PC-3 (cell line): ENCODE measurements at regions not wholly inside any gene's neighbourhood (a gene's known extent, or its start where the extent isn't known, plus 50 kb on each side); places are given as distances from the start of the nearest gene placed in this dataset.

Experiments
- ATAC-seq: fragments of 200-7000 bp; cut with Tn5 transposase; 2 replicates; pipeline ENCODE4 v1.9.1; 2020; ENCODE audit warnings: mild to moderate bottlenecking, moderate library complexity
- BruUV-seq: library from RNA; stranded (reverse); fragments of 400-500 nt; replicated peaks from 2 replicates; lab custom pipeline; 2021; lab: Mats Ljungman, UMichigan
- CTCF ChIA-PET: fragments of 300-600 bp; sonication (Branson Sonifier 250); formaldehyde crosslinking; loops from one replicate; lab custom pipeline; 2022; ENCODE audit warnings: antibody characterized with exemption; lab: Charles Lee
- POLR2A ChIA-PET: fragments of 300-600 bp; sonication (Branson Sonifier 250); formaldehyde crosslinking; loops from one replicate; lab custom pipeline; 2022; ENCODE audit warnings: antibody characterized with exemption; ENCODE audit not compliant: unreplicated experiment; lab: Charles Lee
- DNase-seq: peaks from one replicate; pipeline ENCODE4 v3.0.0-alpha.2; 2015
- H2AFZ ChIP-seq: fragments of 300-600 bp; sonication (generic); 2 replicates; pipeline ENCODE4 v1.6.0; 2016; ENCODE audit warnings: antibody characterized with exemption, low read length
- H3F3A ChIP-seq: fragments of 300-600 bp; sonication (generic); one replicate; pipeline ENCODE4 v1.6.0; 2017; ENCODE audit warnings: antibody characterized with exemption, low read length, control low read depth, mild to moderate bottlenecking; ENCODE audit not compliant: unreplicated experiment
- H3K27ac ChIP-seq: fragments of 300-600 bp; sonication (generic); 2 replicates; pipeline ENCODE4 v1.5.1; 2016; ENCODE audit warnings: mild to moderate bottlenecking, low read length
- H3K27me3 ChIP-seq: fragments of 300-600 bp; sonication (generic); 2 replicates; pipeline ENCODE4 v1.6.1; 2016; ENCODE audit warnings: low read length, mixed read lengths
- H3K36me3 ChIP-seq: fragments of 300-600 bp; sonication (generic); 2 replicates; pipeline ENCODE4 v1.6.1; 2016; ENCODE audit warnings: low read depth, mixed run types, low read length, mixed read lengths
- H3K4me1 ChIP-seq: fragments of 300-600 bp; sonication (generic); 2 replicates; pipeline ENCODE4 v1.5.1; 2016; ENCODE audit warnings: low read length; ENCODE audit not compliant: insufficient read depth
- H3K4me2 ChIP-seq: fragments of 300-600 bp; sonication (generic); 2 replicates; pipeline ENCODE4 v1.6.0; 2016; ENCODE audit warnings: low read length
- H3K4me3 ChIP-seq: fragments of 300-600 bp; sonication (generic); 2 replicates; pipeline ENCODE4 v1.5.1; 2016; ENCODE audit warnings: mild to moderate bottlenecking, low read length, mixed read lengths
- H3K79me2 ChIP-seq: fragments of 300-600 bp; sonication (generic); 2 replicates; pipeline ENCODE4 v1.6.1; 2017; ENCODE audit warnings: low read length, mixed read lengths
- H3K9ac ChIP-seq: fragments of 300-600 bp; sonication (generic); 2 replicates; pipeline ENCODE4 v1.6.0; 2016; ENCODE audit warnings: mild to moderate bottlenecking, low read length
- H3K9me2 ChIP-seq: fragments of 300-600 bp; sonication (generic); replicated peaks from 2 replicates; pipeline ENCODE4 v1.6.1; 2016; ENCODE audit warnings: mixed run types, low read length, mixed read lengths
- H3K9me3 ChIP-seq: fragments of 300-600 bp; sonication (generic); 2 replicates; pipeline ENCODE4 v1.6.1; 2016; ENCODE audit warnings: low read length, mixed read lengths
- H4K20me1 ChIP-seq: fragments of 300-600 bp; sonication (generic); 2 replicates; pipeline ENCODE4 v1.6.1; 2016; ENCODE audit warnings: low read length, mixed read lengths
- CTCF ChIP-seq: fragments of 300-600 bp; sonication (generic); conservative IDR thresholded peaks from 2 replicates; pipeline ENCODE4 v1.5.1; 2017; ENCODE audit warnings: antibody characterized with exemption, low read depth, mild to moderate bottlenecking, low read length
- EZH2 ChIP-seq: fragments of 300-600 bp; sonication (generic); IDR thresholded peaks from one replicate; pipeline ENCODE4 v1.6.1; 2017; ENCODE audit warnings: antibody characterized with exemption, mild to moderate bottlenecking, low read length; ENCODE audit not compliant: unreplicated experiment
- EZH2phosphoT487 ChIP-seq: fragments of 300-600 bp; sonication (generic); IDR thresholded peaks from 2 replicates; pipeline ENCODE4 v1.6.1; 2018; ENCODE audit warnings: mild to moderate bottlenecking, antibody characterized with exemption, low read length, borderline replicate concordance
- intact Hi-C: fragments of 100-400 bp; cut with micrococcal nuclease; formaldehyde crosslinking; loops from 2 replicates; pipeline ENCODE4 v1.9.0; 2023

- no peaks in the 10 kb centered on the region for H3F3A ChIP-seq
- TF ChIP-seq CTCF (no peak), EZH2phosphoT487 (no peak), EZH2 (no peak)
- H3K27ac ChIP-seq = no peak overlapping the region
- no peaks in the 10 kb centered on the region for H3K9me3 ChIP-seq
- CTCF ChIA-PET = no interaction called here
- DNase-seq = no peak
- ATAC-seq = no peak
- H2AFZ ChIP-seq = no peak overlapping the region
- H3K9ac ChIP-seq = no peak overlapping the region
- H3K4me2 ChIP-seq = no peak overlapping the region
- H3K79me2 ChIP-seq = no peaks in the 10 kb centered on the region
- H3K27me3 ChIP-seq = no peaks in the 10 kb centered on the region
- H3K36me3 ChIP-seq = no peaks in the 10 kb centered on the region
- no peak overlapping the region for H3K4me3 ChIP-seq
- H3K4me1 ChIP-seq = no peaks in the 10 kb centered on the region
- intact Hi-C loops = no loop called here
- POLR2A ChIA-PET = no interaction called here
- H4K20me1 ChIP-seq = no peaks in the 10 kb centered on the region
- H3K9me2 ChIP-seq = no peaks in the 10 kb centered on the region
- no TSS peak for BruUV-seq
Observed at GRCh38 chr10:92766451-92766850, 76.7 kb downstream of the HHEX start.

- no peak for DNase-seq
- H3K9me2 ChIP-seq = no peaks in the 10 kb centered on the region
- no peaks in the 10 kb centered on the region for H3K27me3 ChIP-seq
- no peaks in the 10 kb centered on the region for H3F3A ChIP-seq
- no peak overlapping the region for H2AFZ ChIP-seq
- no peak for ATAC-seq
- no peaks in the 10 kb centered on the region for H3K4me1 ChIP-seq
- no peak for TF ChIP-seq EZH2
- TF ChIP-seq EZH2phosphoT487 = no peak
- TF ChIP-seq CTCF = no peak
- H4K20me1 ChIP-seq = no peaks in the 10 kb centered on the region
- H3K9ac ChIP-seq = no peak overlapping the region
- H3K4me3 ChIP-seq = no peak overlapping the region
- intact Hi-C loops = no loop called here
- ChIA-PET POLR2A (no interaction called here), CTCF (no interaction called here)
- no peak overlapping the region for H3K27ac ChIP-seq
- H3K36me3 ChIP-seq = no peaks in the 10 kb centered on the region
- no TSS peak for BruUV-seq
- H3K4me2 ChIP-seq = no peak overlapping the region
- H3K79me2 ChIP-seq = no peaks in the 10 kb centered on the region
- no peaks in the 10 kb centered on the region for H3K9me3 ChIP-seq
Observed at GRCh38 chr10:92768104-92768503, 78.3 kb downstream of the HHEX start.

GRCh38 chr10:92773776-92774175 is 74.5 kb upstream of the EXOC6 start:
- Histone ChIP-seq H3K9ac (no peak overlapping the region), H3K9me3 (no peaks in the 10 kb centered on the region), H3K79me2 (no peaks in the 10 kb centered on the region), H3K4me2 (no peak overlapping the region), H3K4me3 (no peak overlapping the region), H3F3A (no peaks in the 10 kb centered on the region), H4K20me1 (no peaks in the 10 kb centered on the region), H3K36me3 (no peaks in the 10 kb centered on the region), H2AFZ (no peak overlapping the region), H3K27me3 (no peaks in the 10 kb centered on the region), H3K9me2 (no peaks in the 10 kb centered on the region), H3K4me1 (no peaks in the 10 kb centered on the region), H3K27ac (no peak overlapping the region)
- ChIA-PET POLR2A (no interaction called here), CTCF (no interaction called here)
- no peak for ATAC-seq
- intact Hi-C loops = no loop called here
- no peak for TF ChIP-seq CTCF
- no TSS peak for BruUV-seq
- no peak for DNase-seq
